Caco-2 (cell line): ENCODE measurements at regions not wholly inside any gene's neighbourhood (a gene's known extent, or its start where the extent isn't known, plus 50 kb on each side); places are given as distances from the start of the nearest gene placed in this dataset.

Source experiments
- BruUV-seq: library from RNA; stranded (reverse); fragments of 400-500 nt; replicated peaks from 2 replicates; lab custom pipeline; 2021; lab: Mats Ljungman, UMichigan
- CTCF ChIA-PET: fragments of 300-600 bp; sonication (Branson Sonifier 250); formaldehyde crosslinking; loops from one replicate; lab custom pipeline; 2022; ENCODE audit warnings: antibody characterized with exemption; lab: Charles Lee
- POLR2A ChIA-PET: fragments of 300-600 bp; sonication (Branson Sonifier 250); formaldehyde crosslinking; loops from one replicate; lab custom pipeline; 2022; ENCODE audit warnings: antibody characterized with exemption; lab: Charles Lee
- DNase-seq, 2 experiments: peaks; one replicate each; pipeline versions ENCODE4 v3.0.0 to v3.0.0-alpha.2; 2020 to 2022
- H3K27me3 ChIP-seq: replicated peaks from 2 replicates; pipeline ENCODE4 v1.6.0; 2011; ENCODE audit warnings: low read length; ENCODE audit not compliant: control insufficient read depth, insufficient read depth
- H3K36me3 ChIP-seq: 2 replicates; pipeline ENCODE4 v1.5.1; 2011; ENCODE audit warnings: low read length; ENCODE audit not compliant: control insufficient read depth, insufficient read depth
- H3K4me1 ChIP-seq: fragments of 250-450 bp; sonication (Bioruptor Pico); 2 replicates; pipeline ENCODE4 v1.5.1; 2020; ENCODE audit warnings: mild to moderate bottlenecking
- H3K4me3 ChIP-seq: 2 replicates; pipeline ENCODE4 v1.5.1; 2011; ENCODE audit warnings: low read depth, mild to moderate bottlenecking, control low read depth, low read length
- H3K9me3 ChIP-seq: fragments of 250-450 bp; sonication (Bioruptor Pico); 2 replicates; pipeline ENCODE4 v1.5.1; 2020; ENCODE audit warnings: mild to moderate bottlenecking, moderate library complexity
- H3K27ac Mint-ChIP-seq: one replicate; pipeline ENCODE4 v1.8.0; 2022; ENCODE audit warnings: mixed read lengths; ENCODE audit not compliant: unreplicated experiment
- H3K27me3 Mint-ChIP-seq: one replicate; pipeline ENCODE4 v1.8.0; 2022; ENCODE audit warnings: mixed read lengths; ENCODE audit not compliant: insufficient read depth, unreplicated experiment
- H3K36me3 Mint-ChIP-seq: one replicate; pipeline ENCODE4 v1.8.0; 2022; ENCODE audit warnings: mild to moderate bottlenecking, mixed read lengths; ENCODE audit not compliant: insufficient read depth, unreplicated experiment
- H3K4me1 Mint-ChIP-seq: one replicate; pipeline ENCODE4 v1.8.0; 2022; ENCODE audit warnings: low read depth, mixed read lengths; ENCODE audit not compliant: unreplicated experiment
- H3K4me3 Mint-ChIP-seq: one replicate; pipeline ENCODE4 v1.8.0; 2022; ENCODE audit warnings: mild to moderate bottlenecking, moderate library complexity, mixed read lengths; ENCODE audit not compliant: unreplicated experiment
- H3K9me3 Mint-ChIP-seq: one replicate; pipeline ENCODE4 v1.8.0; 2022; ENCODE audit warnings: mixed read lengths; ENCODE audit not compliant: unreplicated experiment
- CTCF ChIP-seq, 2 experiments: fragments of 200-600 bp in 1 of 2; IDR thresholded peaks; 1 replicate in 1 of 2; 2 replicates in 1 of 2; pipeline versions ENCODE4 v1.5.1 to v1.8.0; 2011 to 2022; ENCODE audit warnings: antibody characterized with exemption in 1 of 2, control low read depth in 1 of 2, inconsistent platforms in 1 of 2, low read depth in 1 of 2, low read length in 1 of 2, mild to moderate bottlenecking in 1 of 2, moderate library complexity in 1 of 2; ENCODE audit not compliant: insufficient read depth in 1 of 2, severe bottlenecking in 1 of 2, unreplicated experiment in 1 of 2
- intact Hi-C: fragments of 100-400 bp; cut with micrococcal nuclease; formaldehyde crosslinking; loops from one replicate; pipeline ENCODE4 v1.10.0; 2022; ENCODE audit not compliant: unreplicated experiment

GRCh38 chr2:16021611-16022363, 81.4 kb downstream of the MYCN start:
- Histone ChIP-seq H3K36me3 (no peaks in the 10 kb centered on the region), H3K4me3 (no peak overlapping the region), H3K4me1 (no peaks in the 10 kb centered on the region), H3K27me3 (no peaks in the 10 kb centered on the region), H3K9me3 (no peaks in the 10 kb centered on the region)
- H3K9me3 Mint-ChIP-seq, result no peaks in the 10 kb centered on the region
- H3K4me1 Mint-ChIP-seq, result peaks cover 11% of the 10 kb centered on the region
- H3K27me3 Mint-ChIP-seq, result no peaks in the 10 kb centered on the region
- BruUV-seq, result no TSS peak
- TF ChIP-seq CTCF (IDR thresholded peaks at IDR 0.05; ENCODE audit: insufficient read depth in 1 of 2, low read depth in 1 of 2, low read length in 1 of 2, severe bottlenecking in 1 of 2, unreplicated experiment in 1 of 2), result no peak
- H3K27ac Mint-ChIP-seq, result no peak overlapping the region
- ChIA-PET CTCF (no interaction called here), POLR2A (interaction anchor here (0.6 kb wide), 1 partner anchor 288 kb away, joined by 12 read pairs; no protein-coding TSS in a partner anchor)
- no peak for DNase-seq
- intact Hi-C loops, result no loop called here
- H3K4me3 Mint-ChIP-seq, result no peak overlapping the region
- H3K36me3 Mint-ChIP-seq, result no peaks in the 10 kb centered on the region

DNA sequence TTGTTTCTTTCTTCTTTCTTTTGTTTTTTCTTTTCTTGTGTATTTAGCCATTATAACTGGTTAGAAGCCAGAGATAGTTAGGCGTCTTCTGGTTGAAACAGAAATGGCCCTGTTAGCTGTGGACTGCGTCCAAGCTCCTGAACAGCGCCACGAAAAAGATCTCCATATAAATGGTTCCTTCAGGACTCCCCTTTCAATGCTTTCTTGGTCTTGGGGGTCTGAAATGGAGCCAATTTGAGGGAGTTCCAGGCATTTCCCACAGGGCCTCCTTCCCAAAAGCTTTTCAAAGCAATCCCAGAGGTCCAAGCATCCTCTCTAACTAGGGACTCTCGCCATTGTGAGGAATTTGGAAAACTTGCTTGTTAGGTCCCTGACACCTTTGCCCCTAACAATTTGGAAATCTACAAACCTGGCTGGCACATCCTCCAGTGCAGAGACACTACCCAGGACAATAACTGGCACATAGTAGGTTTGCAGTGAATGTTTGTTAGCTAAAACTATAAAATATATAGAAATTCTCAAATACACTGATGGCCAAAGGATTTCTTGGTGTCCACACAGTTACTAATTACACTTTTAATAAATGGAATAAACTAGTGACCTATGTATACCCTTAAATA, 80.1 kb downstream of the MYCN start:
- no peaks in the 10 kb centered on the region for H3K36me3 ChIP-seq
- Mint-ChIP-seq H3K27me3 (no peaks in the 10 kb centered on the region), H3K4me3 (no peak overlapping the region), H3K9me3 (no peaks in the 10 kb centered on the region), H3K4me1 (peaks cover 11% of the 10 kb centered on the region), H3K36me3 (no peaks in the 10 kb centered on the region), H3K27ac (no peak overlapping the region)
- no peak for DNase-seq
- BruUV-seq, result no TSS peak
- ChIA-PET CTCF (no interaction called here), POLR2A (no interaction called here)
- intact Hi-C loops, result no loop called here
- H3K27me3 ChIP-seq, result no peaks in the 10 kb centered on the region
- no peaks in the 10 kb centered on the region for H3K4me1 ChIP-seq
- H3K9me3 ChIP-seq, result no peaks in the 10 kb centered on the region
- H3K4me3 ChIP-seq, result no peak overlapping the region
- TF ChIP-seq CTCF (IDR thresholded peaks at IDR 0.05; ENCODE audit: insufficient read depth in 1 of 2, low read depth in 1 of 2, low read length in 1 of 2, severe bottlenecking in 1 of 2, unreplicated experiment in 1 of 2), result no peak

DNA sequence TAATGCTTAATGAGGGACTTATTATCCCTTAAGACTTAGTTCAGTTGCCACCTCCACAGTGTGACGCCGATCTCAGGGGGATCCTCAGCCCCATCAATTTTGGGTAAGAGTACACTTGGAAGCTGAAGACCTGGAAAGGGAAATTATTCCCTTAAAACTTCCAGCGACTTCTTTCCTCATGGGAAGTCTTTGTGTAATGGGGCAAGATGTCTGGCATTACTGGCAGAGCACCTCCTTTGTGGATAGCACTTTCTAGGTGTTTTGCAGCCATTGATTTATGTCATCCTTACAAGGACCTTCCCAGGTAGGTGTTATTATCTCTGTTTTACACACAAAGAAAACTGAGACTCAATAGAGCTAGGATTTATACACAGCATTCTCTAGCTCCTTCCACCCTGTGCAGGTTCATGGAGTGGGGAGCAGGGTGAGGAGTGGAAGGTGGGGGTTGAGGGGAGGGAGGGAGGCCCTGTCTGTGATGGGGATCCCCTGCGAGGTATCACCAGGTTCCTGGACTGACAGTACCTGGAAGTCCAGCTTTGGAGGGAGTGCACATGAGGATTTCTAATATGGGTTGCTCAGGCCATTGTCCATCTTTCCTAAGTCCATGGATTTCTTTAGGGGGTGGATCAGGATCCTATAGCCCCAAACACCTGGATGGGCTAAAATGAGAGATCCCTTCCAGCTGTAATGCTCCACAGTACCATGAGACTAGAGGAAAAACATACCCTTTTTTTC, 79.4 kb downstream of the MYCN start:
- Histone ChIP-seq H3K4me3 (no peak overlapping the region), H3K36me3 (no peaks in the 10 kb centered on the region), H3K4me1 (no peaks in the 10 kb centered on the region), H3K27me3 (no peaks in the 10 kb centered on the region), H3K9me3 (no peaks in the 10 kb centered on the region)
- DNase-seq, result no peak
- Mint-ChIP-seq H3K4me1 (peaks cover 12% of the 10 kb centered on the region), H3K27me3 (no peaks in the 10 kb centered on the region), H3K9me3 (no peaks in the 10 kb centered on the region), H3K4me3 (no peak overlapping the region), H3K27ac (no peak overlapping the region), H3K36me3 (no peaks in the 10 kb centered on the region)
- no TSS peak for BruUV-seq
- ChIA-PET POLR2A (no interaction called here), CTCF (interaction anchor here (0.6 kb wide), 1 partner anchor 78 kb away, joined by 4 read pairs; no protein-coding TSS in a partner anchor)
- no peak for TF ChIP-seq CTCF (IDR thresholded peaks at IDR 0.05; ENCODE audit: insufficient read depth in 1 of 2, low read depth in 1 of 2, low read length in 1 of 2, severe bottlenecking in 1 of 2, unreplicated experiment in 1 of 2)
- intact Hi-C loops, result loop anchor here (10.0 kb wide), 1 partner anchor 385 kb away; no protein-coding TSS in a partner anchor
